B cell (primary cell): ENCODE measurements at regions not wholly inside any gene's neighbourhood (a gene's known extent, or its start where the extent isn't known, plus 50 kb on each side); places are given as distances from the start of the nearest gene placed in this dataset.
"Not testable (repeated sequence)": the region's sequence is repeated elsewhere in the genome, so short reads cannot be mapped to it uniquely, and the experiment has no call there.

Experiments used
- ATAC-seq: fragments of 200-7000 bp; cut with Tn5 transposase; one replicate; pipeline ENCODE4 v1.10.0; 2021; ENCODE audit warnings: low read depth, mild to moderate bottlenecking, moderate number of reproducible peaks, moderate library complexity
- CTCF ChIA-PET: fragments of 350-600 bp; sonication (Branson Sonifier 250); formaldehyde crosslinking; loops from one replicate; lab custom pipeline; 2021; ENCODE audit warnings: antibody characterized with exemption, inconsistent platforms; lab: Charles Lee
- POLR2A ChIA-PET: fragments of 350-600 bp; sonication (Branson Sonifier 250); formaldehyde crosslinking; loops from one replicate; lab custom pipeline; 2021; ENCODE audit warnings: antibody characterized with exemption; lab: Charles Lee
- DNase-seq: peaks from one replicate; pipeline ENCODE4 v3.0.0; 2013
- H2AFZ ChIP-seq: 2 replicates; pipeline ENCODE4 v1.6.1; 2012; ENCODE audit warnings: mild to moderate bottlenecking, low read depth, low read length; ENCODE audit not compliant: insufficient read depth, poor library complexity, severe bottlenecking
- H3K27ac ChIP-seq, 2 donors: 1 replicate in 1 of 2; 2 replicates in 1 of 2; pipeline ENCODE4 v1.5.1; 2012 to 2013; ENCODE audit warnings: low read length in 2 of 2, mild to moderate bottlenecking in 2 of 2, moderate library complexity in 1 of 2
- H3K27me3 ChIP-seq, 4 experiments: fragments of 200-600 bp in 1 of 4; sonication (generic) in 1 of 4; replicated peaks in 1 of 4; 1 replicate in 2 of 4; 2 replicates in 2 of 4; pipeline versions ENCODE4 v1.6.1 to v1.7.0; 2013 to 2016; ENCODE audit warnings: low read length in 3 of 4, mild to moderate bottlenecking in 2 of 4, mixed read lengths in 1 of 4, moderate library complexity in 1 of 4; ENCODE audit not compliant: insufficient read depth in 4 of 4, control insufficient read depth in 3 of 4; ENCODE audit errors: control extremely low read depth in 1 of 4
- H3K36me3 ChIP-seq, 2 experiments: replicated peaks in 1 of 2; 1 replicate in 1 of 2; 2 replicates in 1 of 2; pipeline versions ENCODE4 v1.6.1 to v1.7.1; 2013; ENCODE audit warnings: low read length in 1 of 2; ENCODE audit not compliant: insufficient read depth in 2 of 2, control insufficient read depth in 1 of 2; ENCODE audit errors: control extremely low read depth in 1 of 2, extremely low read depth in 1 of 2
- H3K4me1 ChIP-seq, 2 donors: fragments of 200-600 bp in 1 of 2; sonication (generic) in 1 of 2; 1 replicate in 1 of 2; 2 replicates in 1 of 2; pipeline versions ENCODE4 v1.5.1 to v1.6.1; 2013 to 2017; ENCODE audit warnings: low read length in 2 of 2; ENCODE audit not compliant: control insufficient read depth in 2 of 2, insufficient read depth in 2 of 2
- H3K4me2 ChIP-seq: replicated peaks from 2 replicates; pipeline ENCODE3; 2012; ENCODE audit warnings: mild to moderate bottlenecking, low read depth, low read length; ENCODE audit not compliant: poor library complexity, severe bottlenecking
- H3K4me3 ChIP-seq, 5 experiments: fragments of 200-600 bp in 1 of 5; sonication (generic) in 1 of 5; 1 replicate in 3 of 5; 2 replicates in 2 of 5; pipeline versions ENCODE4 v1.5.1 to v1.7.0; 2011 to 2016; ENCODE audit warnings: low read length in 4 of 5, mild to moderate bottlenecking in 4 of 5, low read depth in 2 of 5, control low read depth in 1 of 5, moderate library complexity in 1 of 5; ENCODE audit not compliant: insufficient read depth in 1 of 5; ENCODE audit errors: control extremely low read depth in 1 of 5, extremely low read depth in 1 of 5
- H3K79me2 ChIP-seq: fragments of 200-600 bp; sonication (generic); one replicate; pipeline ENCODE4 v1.6.0; 2016; ENCODE audit warnings: low read length; ENCODE audit not compliant: control insufficient read depth, insufficient read depth
- H3K9ac ChIP-seq: fragments of 200-600 bp; sonication (generic); 2 replicates; pipeline ENCODE4 v1.6.1; 2017; ENCODE audit warnings: mild to moderate bottlenecking, low read length, moderate library complexity
- H3K9me3 ChIP-seq, 3 donors: one replicate each; pipeline versions ENCODE4 v1.6.1 to v1.7.1; 2013; ENCODE audit warnings: low read length in 2 of 3; ENCODE audit not compliant: control insufficient read depth in 2 of 3, insufficient read depth in 1 of 3; ENCODE audit errors: control extremely low read depth in 1 of 3
- H4K20me1 ChIP-seq: 2 replicates; pipeline ENCODE4 v1.6.0; 2012; ENCODE audit warnings: mild to moderate bottlenecking, low read length; ENCODE audit not compliant: insufficient read depth, control insufficient read depth, poor library complexity, severe bottlenecking
- H3K27ac Mint-ChIP-seq: one replicate; pipeline ENCODE4 v1.8.0; 2021; ENCODE audit warnings: mixed read lengths
- H3K27me3 Mint-ChIP-seq: one replicate; pipeline ENCODE4 v1.8.0; 2021; ENCODE audit warnings: mixed read lengths
- H3K4me1 Mint-ChIP-seq: one replicate; pipeline ENCODE4 v1.8.0; 2021; ENCODE audit warnings: mixed read lengths
- H3K4me3 Mint-ChIP-seq: one replicate; pipeline ENCODE4 v1.8.0; 2021; ENCODE audit warnings: mixed read lengths
- H3K9me3 Mint-ChIP-seq: one replicate; pipeline ENCODE4 v1.8.0; 2022; ENCODE audit warnings: mixed read lengths; ENCODE audit not compliant: insufficient read depth
- CTCF ChIP-seq: fragments of 200-600 bp; IDR thresholded peaks from one replicate; pipeline ENCODE4 v1.8.0; 2022; ENCODE audit warnings: antibody characterized with exemption, mild to moderate bottlenecking
- EZH2 ChIP-seq: IDR thresholded peaks from 2 replicates; pipeline ENCODE4 v1.6.1; 2012; ENCODE audit warnings: borderline replicate concordance, low read depth, mild to moderate bottlenecking, moderate library complexity, low read length; ENCODE audit not compliant: insufficient read depth, poor library complexity, severe bottlenecking
- WGBS: methylation state at CpG from one replicate; pipeline ENCODE4 v1.1.5; 2013; ENCODE audit warnings: missing lambda C conversion rate; ENCODE audit not compliant: insufficient coverage; 5-methylcytosine and 5-hydroxymethylcytosine counted together
- intact Hi-C: fragments of 100-400 bp; cut with micrococcal nuclease; formaldehyde crosslinking; loops from one replicate; pipeline ENCODE4 v1.10.0; 2022

- Histone ChIP-seq H3K4me2 (no peak overlapping the region), H3K4me1 (peaks cover 13 to 22% of the 10 kb centered on the region in 2 donors), H4K20me1 (no peaks in the 10 kb centered on the region), H3K27ac (no peak overlapping the region), H3K9me3 (peaks cover 0 to 5% (median 2%) of the 10 kb centered on the region in 3 donors), H3K79me2 (no peaks in the 10 kb centered on the region), H3K9ac (no peak overlapping the region), H3K36me3 (no peaks in the 10 kb centered on the region), H3K4me3 (no peak overlapping the region), H2AFZ (no peak overlapping the region), H3K27me3 (peaks cover 0 to 11% (median 3%) of the 10 kb centered on the region in 4 experiments)
- Mint-ChIP-seq H3K27ac (no peak overlapping the region), H3K27me3 (peaks cover 9% of the 10 kb centered on the region), H3K4me1 (peaks cover 14% of the 10 kb centered on the region), H3K4me3 (no peak overlapping the region), H3K9me3 (peaks cover 2% of the 10 kb centered on the region)
- 76% methylated on average over 4 of the region's 6 CpGs for WGBS
- ChIA-PET POLR2A (no interaction called here), CTCF (no interaction called here)
- intact Hi-C loops: no loop called here
- ATAC-seq: no peak
- TF ChIP-seq CTCF: no peak
- no peak for DNase-seq
These were observed 275.9 kb upstream of the NR2F2 start for GRCh38 chr15:96054621-96055020.

GRCh38 chr15:96058103-96058851 lies 272.2 kb upstream of the NR2F2 start:
- Mint-ChIP-seq H3K27me3 (peaks cover 6% of the 10 kb centered on the region), H3K9me3 (no peaks in the 10 kb centered on the region), H3K27ac (no peak overlapping the region), H3K4me3 (peak overlapping the region; percentile 27), H3K4me1 (peaks cover 17% of the 10 kb centered on the region)
- H3K36me3 ChIP-seq: no peaks in the 10 kb centered on the region
- H3K4me2 ChIP-seq: peak overlapping the region; percentile 32
- TF ChIP-seq EZH2: no peak
- no peak for TF ChIP-seq CTCF
- no peaks in the 10 kb centered on the region for H3K79me2 ChIP-seq
- H4K20me1 ChIP-seq: no peaks in the 10 kb centered on the region
- DNase-seq (peak; percentile 42), ATAC-seq (peak; percentile 28)
- peaks cover 0 to 4% (median 2%) of the 10 kb centered on the region in 3 donors for H3K9me3 ChIP-seq
- CTCF ChIA-PET: no interaction called here
- H3K27me3 ChIP-seq: peaks cover 0 to 3% (median 0%) of the 10 kb centered on the region in 4 experiments
- peak overlapping the region; percentile 25 for H3K9ac ChIP-seq
- POLR2A ChIA-PET: no interaction called here
- no CpG with 5 or more reads among the region's 8 CpGs for WGBS
- H3K4me3 ChIP-seq: no peak overlapping the region
- peak overlapping the region in 1 of 2 donors; percentile 64 for H3K27ac ChIP-seq
- no peak overlapping the region for H2AFZ ChIP-seq
- intact Hi-C loops: no loop called here
- peaks cover 15 to 24% of the 10 kb centered on the region in 2 donors for H3K4me1 ChIP-seq

GRCh38 chr15:96058852-96059103 lies 271.7 kb upstream of the NR2F2 start:
- POLR2A ChIA-PET, intact Hi-C loops, H3K4me3 Mint-ChIP-seq: not testable (repeated sequence)

More at GRCh38 chr15:96058852-96059103, 271.7 kb upstream of the NR2F2 start:
- H4K20me1 ChIP-seq, H3K27me3 ChIP-seq, H3K4me3 ChIP-seq, DNase-seq, H3K9me3 Mint-ChIP-seq, H2AFZ ChIP-seq, ATAC-seq, CTCF ChIA-PET, H3K27me3 Mint-ChIP-seq, H3K36me3 ChIP-seq, H3K79me2 ChIP-seq, H3K9me3 ChIP-seq, H3K27ac Mint-ChIP-seq: not testable (repeated sequence)
- Histone ChIP-seq H3K4me1 (peaks cover 15 to 21% of the 10 kb centered on the region in 2 donors), H3K9ac (peak overlapping the region; percentile 25), H3K27ac (peak overlapping the region in 1 of 2 donors; percentile 64), H3K4me2 (peak overlapping the region; percentile 32)
- peaks cover 17% of the 10 kb centered on the region for H3K4me1 Mint-ChIP-seq
- no CpG with 5 or more reads among the region's 1 CpG for WGBS
